H1 (cell line): ENCODE measurements at regions not wholly inside any gene's neighbourhood (a gene's known extent, or its start where the extent isn't known, plus 50 kb on each side); places are given as distances from the start of the nearest gene placed in this dataset.

Experiments used
- CTCF ChIA-PET: fragments of 300-600 bp; sonication (Branson Sonifier 250); formaldehyde crosslinking; loops from one replicate; lab custom pipeline; 2021; ENCODE audit not compliant: partially characterized antibody; lab: Charles Lee
- POLR2A ChIA-PET: fragments of 300-600 bp; sonication (Branson Sonifier 250); formaldehyde crosslinking; loops from one replicate; lab custom pipeline; 2021; ENCODE audit warnings: inconsistent platforms; ENCODE audit not compliant: partially characterized antibody; lab: Charles Lee
- DNase-seq, 2 experiments: peaks; one replicate each; pipeline versions ENCODE4 v3.0.0 to v3.0.0-alpha.2; 2010 to 2022; ENCODE audit warnings: low spot score in 2 of 2, low read depth in 1 of 2, mixed read lengths in 1 of 2
- FAIRE-seq: peaks from 2 replicates; lab custom pipeline; 2011; peaks lifted over from hg19 to GRCh38; lab: Jason Lieb, UNC
- H2AFZ ChIP-seq: 2 replicates; pipeline ENCODE4 v1.8.1; 2012; ENCODE audit warnings: low read length, inconsistent platforms
- H2AK5ac ChIP-seq: 2 replicates; pipeline ENCODE4 v1.6.1; 2013; ENCODE audit warnings: low read depth, low read length
- H2BK120ac ChIP-seq: replicated peaks from 2 replicates; pipeline ENCODE3; 2013; ENCODE audit warnings: low read depth, low read length, inconsistent platforms
- H2BK12ac ChIP-seq: 2 replicates; pipeline ENCODE4 v1.6.1; 2013; ENCODE audit warnings: low read depth, low read length
- H2BK15ac ChIP-seq: 2 replicates; pipeline ENCODE4 v1.6.1; 2013; ENCODE audit warnings: low read length
- H2BK20ac ChIP-seq: 2 replicates; pipeline ENCODE4 v1.6.1; 2013; ENCODE audit warnings: low read length
- H2BK5ac ChIP-seq: 2 replicates; pipeline ENCODE4 v1.6.1; 2013; ENCODE audit warnings: low read depth, low read length
- H3K14ac ChIP-seq: 2 replicates; pipeline ENCODE4 v1.6.1; 2013; ENCODE audit warnings: inconsistent platforms; ENCODE audit not compliant: insufficient read length
- H3K18ac ChIP-seq: 2 replicates; pipeline ENCODE4 v1.6.1; 2013; ENCODE audit warnings: low read length; ENCODE audit errors: extremely low read depth
- H3K23ac ChIP-seq: 2 replicates; pipeline ENCODE4 v1.6.1; 2013; ENCODE audit warnings: inconsistent platforms; ENCODE audit not compliant: insufficient read length
- H3K23me2 ChIP-seq: 2 replicates; pipeline ENCODE4 v1.6.1; 2013; ENCODE audit warnings: low read depth, low read length
- H3K27ac ChIP-seq: 2 replicates; pipeline ENCODE4 v1.6.1; 2011; ENCODE audit warnings: low read depth, low read length, inconsistent platforms
- H3K27me3 ChIP-seq, 4 experiments: replicated peaks in 1 of 4; 1 replicate in 1 of 4; 2 replicates in 3 of 4; pipeline versions ENCODE4 v1.6.1 to v1.8.1; 2011 to 2013; ENCODE audit warnings: low read length in 3 of 4, mild to moderate bottlenecking in 3 of 4, inconsistent platforms in 2 of 4, mixed read lengths in 2 of 4, moderate library complexity in 1 of 4; ENCODE audit not compliant: control insufficient read depth in 3 of 4, insufficient read depth in 3 of 4; ENCODE audit errors: extremely low read depth in 1 of 4
- H3K36me3 ChIP-seq, 4 experiments: 2 replicates each; pipeline versions ENCODE4 v1.6.1 to v1.8.1; 2011 to 2013; ENCODE audit warnings: mild to moderate bottlenecking in 4 of 4, low read length in 3 of 4, moderate library complexity in 2 of 4, control low read depth in 1 of 4, inconsistent platforms in 1 of 4; ENCODE audit not compliant: insufficient read depth in 4 of 4, control insufficient read depth in 2 of 4
- H3K4ac ChIP-seq: replicated peaks from 2 replicates; pipeline ENCODE3; 2013; ENCODE audit warnings: low read length, low read depth, mixed read lengths, inconsistent platforms; ENCODE audit not compliant: insufficient read length
- H3K4me1 ChIP-seq, 4 experiments: replicated peaks in 1 of 4; 1 replicate in 1 of 4; 2 replicates in 3 of 4; pipeline versions ENCODE4 v1.6.1 to v1.8.1; 2011 to 2013; ENCODE audit warnings: low read length in 3 of 4, inconsistent platforms in 2 of 4, mixed read lengths in 1 of 4; ENCODE audit not compliant: insufficient read depth in 4 of 4, control insufficient read depth in 3 of 4
- H3K4me2 ChIP-seq, 2 experiments: 2 replicates each; pipeline versions ENCODE4 v1.6.1 to v1.8.1; 2011 to 2013; ENCODE audit warnings: low read depth in 2 of 2, low read length in 2 of 2, control low read depth in 1 of 2, inconsistent platforms in 1 of 2, mild to moderate bottlenecking in 1 of 2; ENCODE audit not compliant: insufficient read depth in 1 of 2
- H3K4me3 ChIP-seq, 4 experiments: fragments of 200-600, 300-600 bp in 1 of 4; sonication (generic), shearing (Covaris generic), sonication (Bioruptor Twin) in 1 of 4; 2 replicates each; pipeline versions ENCODE4 v1.5.1 to v1.8.1; 2011 to 2016; ENCODE audit warnings: low read length in 4 of 4, low read depth in 3 of 4, control low read depth in 2 of 4, inconsistent platforms in 2 of 4, mild to moderate bottlenecking in 2 of 4, mixed read lengths in 1 of 4, moderate library complexity in 1 of 4; ENCODE audit not compliant: insufficient read depth in 2 of 4; ENCODE audit errors: extremely low read depth in 1 of 4
- H3K56ac ChIP-seq: replicated peaks from 2 replicates; pipeline ENCODE3; 2013; ENCODE audit warnings: low read depth, mild to moderate bottlenecking, mixed read lengths, low read length, inconsistent platforms; ENCODE audit not compliant: insufficient read length
- H3K79me1 ChIP-seq: 2 replicates; pipeline ENCODE4 v1.6.1; 2013; ENCODE audit warnings: low read depth, low read length, control low read depth
- H3K79me2 ChIP-seq, 2 experiments: 2 replicates each; pipeline versions ENCODE4 v1.6.1 to v1.8.1; 2012 to 2013; ENCODE audit warnings: low read length in 2 of 2, mild to moderate bottlenecking in 2 of 2, inconsistent platforms in 1 of 2; ENCODE audit not compliant: insufficient read depth in 2 of 2, control insufficient read depth in 1 of 2
- H3K9ac ChIP-seq, 4 experiments: replicated peaks in 1 of 4; 1 replicate in 1 of 4; 2 replicates in 3 of 4; pipeline versions ENCODE4 v1.6.1 to v1.8.1; 2011 to 2013; ENCODE audit warnings: low read depth in 3 of 4, low read length in 3 of 4, control low read depth in 2 of 4, mild to moderate bottlenecking in 2 of 4, moderate library complexity in 2 of 4, inconsistent platforms in 1 of 4; ENCODE audit errors: extremely low read depth in 1 of 4
- H3K9me3 ChIP-seq, 2 experiments: 2 replicates each; pipeline versions ENCODE4 v1.6.1 to v1.8.1; 2012 to 2013; ENCODE audit warnings: mild to moderate bottlenecking in 2 of 2, moderate library complexity in 2 of 2, control low read depth in 1 of 2, inconsistent platforms in 1 of 2, low read depth in 1 of 2, low read length in 1 of 2, mixed read lengths in 1 of 2; ENCODE audit not compliant: insufficient read depth in 2 of 2
- H4K20me1 ChIP-seq, 2 experiments: replicated peaks in 1 of 2; 2 replicates each; pipeline versions ENCODE3 to v1.8.1; 2011 to 2013; ENCODE audit warnings: inconsistent platforms in 2 of 2, low read length in 2 of 2, mild to moderate bottlenecking in 1 of 2; ENCODE audit not compliant: insufficient read depth in 2 of 2, control insufficient read depth in 1 of 2
- H4K5ac ChIP-seq: 2 replicates; pipeline ENCODE4 v1.6.1; 2013; ENCODE audit warnings: low read length, low read depth, mixed read lengths, inconsistent platforms; ENCODE audit not compliant: insufficient read length
- H4K8ac ChIP-seq: 2 replicates; pipeline ENCODE4 v1.8.0; 2013; ENCODE audit warnings: mild to moderate bottlenecking, moderate library complexity, low read length, inconsistent platforms; ENCODE audit not compliant: insufficient read depth; ENCODE audit errors: extremely low read depth
- H4K91ac ChIP-seq: replicated peaks from 2 replicates; pipeline ENCODE3; 2013; ENCODE audit warnings: low read length, mixed read lengths, inconsistent platforms; ENCODE audit not compliant: insufficient read length
- BCL11A ChIP-seq, 2 experiments: IDR thresholded peaks; one replicate each; pipeline ENCODE4 v1.6.1; 2011; ENCODE audit warnings: low read depth in 2 of 2, low read length in 2 of 2, mild to moderate bottlenecking in 2 of 2
- CTBP2 ChIP-seq: IDR thresholded peaks from 2 replicates; pipeline ENCODE4 v1.7.0; 2011; ENCODE audit warnings: borderline replicate concordance, mild to moderate bottlenecking, moderate library complexity, mixed read lengths, low read length; ENCODE audit not compliant: insufficient read depth, insufficient read length
- E2F6 ChIP-seq: IDR thresholded peaks from 2 replicates; pipeline ENCODE4 v1.6.1; 2012; ENCODE audit warnings: inconsistent platforms
- EZH2 ChIP-seq: fragments of 200-600 bp; sonication (generic); IDR thresholded peaks from 2 replicates; pipeline ENCODE4 v1.7.1; 2012; ENCODE audit warnings: low read depth, mild to moderate bottlenecking, moderate library complexity, low read length, inconsistent platforms; ENCODE audit not compliant: severe bottlenecking
- JUND ChIP-seq: IDR thresholded peaks from 2 replicates; pipeline ENCODE4 v1.6.1; 2011; ENCODE audit warnings: mild to moderate bottlenecking, improper control_type of control experiment, low read length
- POLR2A ChIP-seq, 2 experiments: IDR thresholded peaks; 1 replicate in 1 of 2; 2 replicates in 1 of 2; pipeline ENCODE4 v1.6.1; 2011; ENCODE audit warnings: low read depth in 2 of 2, low read length in 2 of 2, mild to moderate bottlenecking in 2 of 2; ENCODE audit errors: control extremely low read depth in 1 of 2
- RBBP5 ChIP-seq: IDR thresholded peaks from 2 replicates; pipeline ENCODE4 v1.7.1; 2012; ENCODE audit warnings: low read depth, mild to moderate bottlenecking, inconsistent platforms, low read length, moderate library complexity, borderline replicate concordance
- SIN3A ChIP-seq, 2 experiments: IDR thresholded peaks in 1 of 2; conservative IDR thresholded peaks in 1 of 2; 2 replicates each; pipeline ENCODE4 v1.6.1; 2011 to 2012; ENCODE audit warnings: low read length in 2 of 2, improper control_type of control experiment in 1 of 2, low read depth in 1 of 2, mild to moderate bottlenecking in 1 of 2
- SIX5 ChIP-seq: IDR thresholded peaks from 2 replicates; pipeline ENCODE4 v1.6.1; 2011; ENCODE audit warnings: mild to moderate bottlenecking, low read depth, low read length
- SRF ChIP-seq: IDR thresholded peaks from 2 replicates; pipeline ENCODE4 v1.6.1; 2011; ENCODE audit warnings: mild to moderate bottlenecking, low read depth, low read length, moderate library complexity
- TAF7 ChIP-seq: optimal IDR thresholded peaks from 2 replicates; pipeline ENCODE3; 2011; ENCODE audit warnings: low read depth, mild to moderate bottlenecking, inconsistent platforms, low read length, moderate library complexity, borderline replicate concordance
- USF2 ChIP-seq: IDR thresholded peaks from 2 replicates; pipeline ENCODE4 v1.6.1; 2011; ENCODE audit warnings: low read length, improper control_type of control experiment
- ZNF274 ChIP-seq: IDR thresholded peaks from 2 replicates; pipeline ENCODE4 v1.7.0; 2012; ENCODE audit warnings: low read length, borderline replicate concordance; ENCODE audit errors: extremely low read depth
- WGBS, 2 experiments: shearing (Covaris generic) in 1 of 2; methylation state at CpG; one replicate each; pipeline versions ENCODE4 v1.1.6 to v1.1.7; 2013 to 2015; ENCODE audit warnings: low lambda C conversion rate in 2 of 2, mixed read lengths in 2 of 2, inconsistent platforms in 1 of 2, low coverage in 1 of 2, missing lambda C conversion rate in 1 of 2; ENCODE audit not compliant: insufficient replicate concordance in 2 of 2, insufficient coverage in 1 of 2, insufficient read length in 1 of 2; ENCODE audit errors: extremely low coverage in 1 of 2, missing lambda C conversion rate in 1 of 2; 5-methylcytosine and 5-hydroxymethylcytosine counted together

GRCh38 chr10:78210976-78211375 is 177.3 kb downstream of the RPS24 start:
- POLR2A ChIA-PET: interaction anchor here (1.0 kb wide), 1 partner anchor 665 kb away, joined by 3 read pairs; no protein-coding TSS in a partner anchor
- FAIRE-seq: no peak
- TF ChIP-seq POLR2A (IDR thresholded peaks at IDR 0.05; ENCODE audit: control extremely low read depth in 1 of 2, low read depth in 2 of 2, low read length in 2 of 2) (no peak), JUND (no peak), BCL11A (IDR thresholded peaks at IDR 0.05; ENCODE audit: low read depth in 2 of 2, low read length in 2 of 2) (no peak), USF2 (no peak), SIX5 (no peak), TAF7 (no peak), CTBP2 (no peak), ZNF274 (no peak), E2F6 (no peak), SIN3A (conservative IDR thresholded peaks at IDR 0.05 in 1 of 2, IDR thresholded peaks at IDR 0.05 in 1 of 2; ENCODE audit: low read depth in 1 of 2, low read length in 2 of 2) (no peak), SRF (no peak), RBBP5 (no peak), EZH2 (no peak)

More at GRCh38 chr10:78210976-78211375, 177.3 kb downstream of the RPS24 start:
- Histone ChIP-seq H2BK15ac (no peak overlapping the region), H4K5ac (no peak overlapping the region), H2AFZ (no peak overlapping the region), H3K18ac (no peak overlapping the region), H3K79me1 (no peaks in the 10 kb centered on the region), H3K79me2 (no peaks in the 10 kb centered on the region), H3K56ac (no peak overlapping the region), H4K20me1 (no peaks in the 10 kb centered on the region), H3K27ac (no peak overlapping the region), H3K36me3 (no peaks in the 10 kb centered on the region), H2BK20ac (no peak overlapping the region), H3K9ac (no peak overlapping the region), H4K91ac (no peak overlapping the region), H2BK5ac (no peak overlapping the region), H3K23me2 (peaks cover 1% of the 10 kb centered on the region; the same call in 1 of the 2 replicates), H3K4me2 (no peak overlapping the region), H4K8ac (no peak overlapping the region), H3K23ac (no peak overlapping the region), H2BK120ac (no peak overlapping the region), H3K4ac (no peak overlapping the region), H3K14ac (no peak overlapping the region), H2AK5ac (no peak overlapping the region), H3K27me3 (no peaks in the 10 kb centered on the region), H2BK12ac (no peak overlapping the region), H3K4me3 (no peak overlapping the region), H3K9me3 (no peaks in the 10 kb centered on the region), H3K4me1 (no peaks in the 10 kb centered on the region; a peak in 1 of 7 replicates)
- 95% methylated on average over 6 of the region's 6 CpGs; no CpG with 5 or more reads in 1 of the 2 experiments for WGBS, 2 experiments
- CTCF ChIA-PET: interaction anchor here (0.6 to 3.8 kb wide), 14 partner anchors 9 to 707 kb away, joined by 3 to 17 read pairs (median 4); no protein-coding TSS in a partner anchor
- no peak for DNase-seq
